NCI-H2171 (cell line): ENCODE measurements at regions not wholly inside any gene's neighbourhood (a gene's known extent, or its start where the extent isn't known, plus 50 kb on each side); places are given as distances from the start of the nearest gene placed in this dataset.
"Not testable (repeated sequence)": the region's sequence is repeated elsewhere in the genome, so short reads cannot be mapped to it uniquely, and the experiment has no call there.

Source experiments
- DNase-seq: peaks from one replicate; lab custom pipeline; 2025; lab: John Stamatoyannopoulos, UW

GRCh38 chr5:30596495-30597064, 596.9 kb upstream of the CDH6 start:
- no peak for DNase-seq

GRCh38 chr5:30594331-30594730, 599.2 kb upstream of the CDH6 start:
- no peak for DNase-seq

- DNase-seq: no peak
These were observed 600.7 kb upstream of the CDH6 start for GRCh38 chr5:30592833-30593232.

DNA sequence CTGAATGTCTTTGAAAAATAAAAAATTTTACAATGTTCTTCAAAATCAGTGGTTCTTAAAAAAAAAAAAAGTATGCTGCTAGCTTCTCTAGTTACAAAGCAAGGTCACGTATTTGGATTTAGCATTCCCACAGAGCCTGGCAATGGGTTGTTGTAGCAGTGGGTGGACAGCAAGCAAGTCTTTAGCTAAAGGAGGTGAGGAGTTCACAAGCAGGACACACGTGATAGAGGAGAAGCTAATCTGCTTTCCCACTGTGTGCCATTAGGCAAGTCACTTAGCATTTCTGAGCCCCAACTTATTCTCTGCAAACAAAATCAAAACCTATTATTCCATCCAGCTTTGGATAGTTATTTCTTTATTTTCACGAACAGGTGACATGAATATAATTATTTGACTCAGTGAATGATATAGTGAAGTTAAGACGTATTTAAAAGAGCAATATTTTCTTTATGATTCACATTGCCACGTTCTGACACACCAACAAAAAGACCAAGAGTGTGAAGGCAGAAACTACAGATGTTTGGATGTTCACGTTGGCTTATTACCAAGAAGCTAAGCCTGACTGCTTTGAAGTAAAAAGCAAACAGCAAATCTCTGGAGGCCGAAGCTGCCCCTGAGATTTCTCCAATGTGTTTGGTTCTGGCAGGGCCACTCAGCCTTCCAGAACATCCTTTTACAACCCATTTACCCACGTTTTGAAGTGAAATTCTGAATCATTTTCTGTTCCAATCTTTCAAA, 612.1 kb upstream of the CDH6 start:
- DNase-seq: no peak

DNA sequence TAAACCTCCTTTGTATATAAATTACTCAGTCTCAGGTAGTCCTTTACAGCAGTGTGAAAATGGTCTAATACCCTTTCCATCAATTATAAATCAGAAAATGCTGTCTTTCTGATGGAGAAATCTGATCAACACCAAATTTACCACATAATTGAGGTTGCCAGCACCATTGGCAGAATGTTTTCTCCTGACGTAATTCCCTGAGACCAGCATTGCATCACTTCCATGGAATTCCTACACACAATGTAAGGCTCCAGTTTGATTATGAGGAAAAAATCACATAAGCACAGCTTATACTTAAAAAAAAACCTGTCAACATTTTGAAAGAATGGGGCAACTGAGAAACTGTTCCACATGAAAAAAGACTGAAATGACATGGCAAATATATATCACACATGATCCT, 618.7 kb upstream of the CDH6 start:
- no peak for DNase-seq

- no peak for DNase-seq
These were observed 621.2 kb upstream of the CDH6 start for GRCh38 chr5:30572279-30572678.

DNA sequence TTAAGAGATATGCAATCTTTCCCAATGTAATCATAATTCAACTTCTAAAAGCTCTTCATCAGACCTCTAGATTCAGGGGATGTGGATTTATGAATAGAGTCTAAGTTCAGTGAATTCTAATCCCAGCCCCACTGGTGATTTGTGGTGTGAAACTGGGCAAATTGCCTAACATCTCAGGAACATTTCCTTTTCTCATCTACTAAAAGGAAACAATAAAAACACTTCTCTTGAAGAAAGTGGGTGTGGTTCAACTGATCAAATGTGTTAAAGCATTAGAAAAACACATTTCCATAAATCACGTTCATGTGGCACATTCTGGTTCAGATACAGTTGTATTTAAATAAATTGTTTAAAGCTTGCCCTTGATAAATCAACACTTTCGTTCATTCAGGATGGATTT, 631.7 kb upstream of the CDH6 start:
- no peak for DNase-seq

DNA sequence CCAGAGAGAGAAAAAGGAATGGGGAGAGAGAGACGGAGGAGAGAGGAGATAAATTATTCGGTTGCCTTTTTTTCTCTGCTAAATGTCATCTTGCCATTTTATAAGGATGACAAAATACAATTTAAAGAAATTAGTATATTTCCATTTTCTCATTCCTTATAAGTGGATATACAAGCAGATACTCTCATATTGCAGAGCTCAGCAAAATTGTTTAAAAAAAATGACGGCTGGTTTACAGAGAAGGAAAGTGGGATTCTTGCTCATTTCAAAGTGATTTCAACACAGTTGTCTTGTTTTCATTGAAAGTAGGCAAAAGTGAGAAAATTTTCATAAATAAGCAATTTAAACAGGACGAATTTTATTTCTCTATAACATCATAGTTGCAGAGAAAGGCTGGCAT, 641.9 kb upstream of the CDH6 start:
- DNase-seq: no peak

GRCh38 chr5:30548580-30549305, 644.7 kb upstream of the CDH6 start:
- no peak for DNase-seq

GRCh38 chr5:30540150-30540549, 653.3 kb upstream of the CDH6 start:
- no peak for DNase-seq

GRCh38 chr5:30539004-30539634, 654.4 kb upstream of the CDH6 start:
- no peak for DNase-seq

- DNase-seq: no peak
These were observed 668.1 kb upstream of the CDH6 start for GRCh38 chr5:30525353-30525752.

DNA sequence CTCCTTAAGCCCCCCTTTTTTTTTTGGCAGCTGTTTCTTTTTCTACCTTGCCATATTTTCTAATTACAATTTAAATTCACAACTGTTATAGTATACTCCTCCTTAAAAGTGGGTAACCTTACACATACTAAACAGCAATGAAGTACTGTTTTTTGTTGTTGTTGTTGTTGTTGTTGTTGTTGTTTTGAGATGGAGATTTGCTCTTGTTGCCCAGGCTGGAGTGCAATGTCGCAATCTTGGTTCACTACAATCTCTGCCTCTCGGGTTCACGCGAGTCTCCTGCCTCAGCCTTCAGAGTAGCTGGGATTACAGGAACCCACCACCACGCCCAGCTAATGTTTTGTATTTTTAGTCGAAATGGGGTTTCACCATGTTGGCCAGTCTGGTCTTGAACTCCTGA, 669.1 kb upstream of the CDH6 start:
- no peak for DNase-seq

DNA sequence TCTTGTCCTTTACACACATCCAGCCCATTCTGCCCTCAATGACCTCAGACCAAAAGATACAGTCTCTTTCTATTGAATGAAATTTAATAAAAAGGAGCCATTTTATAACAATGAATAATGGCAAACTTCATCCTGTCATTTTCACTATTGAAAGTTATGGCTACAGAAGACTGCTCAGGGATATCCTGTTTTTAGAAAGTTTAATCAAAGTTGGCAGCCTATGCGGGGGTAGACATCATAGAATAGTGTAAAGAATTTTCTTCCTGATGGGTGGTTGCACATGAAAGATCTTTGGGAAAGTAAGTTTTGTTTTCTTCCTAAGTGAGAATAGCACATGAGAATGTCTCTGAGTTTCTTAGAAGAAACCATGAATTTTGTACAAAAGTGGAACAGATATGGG, 670.4 kb upstream of the CDH6 start:
- no peak for DNase-seq

DNA sequence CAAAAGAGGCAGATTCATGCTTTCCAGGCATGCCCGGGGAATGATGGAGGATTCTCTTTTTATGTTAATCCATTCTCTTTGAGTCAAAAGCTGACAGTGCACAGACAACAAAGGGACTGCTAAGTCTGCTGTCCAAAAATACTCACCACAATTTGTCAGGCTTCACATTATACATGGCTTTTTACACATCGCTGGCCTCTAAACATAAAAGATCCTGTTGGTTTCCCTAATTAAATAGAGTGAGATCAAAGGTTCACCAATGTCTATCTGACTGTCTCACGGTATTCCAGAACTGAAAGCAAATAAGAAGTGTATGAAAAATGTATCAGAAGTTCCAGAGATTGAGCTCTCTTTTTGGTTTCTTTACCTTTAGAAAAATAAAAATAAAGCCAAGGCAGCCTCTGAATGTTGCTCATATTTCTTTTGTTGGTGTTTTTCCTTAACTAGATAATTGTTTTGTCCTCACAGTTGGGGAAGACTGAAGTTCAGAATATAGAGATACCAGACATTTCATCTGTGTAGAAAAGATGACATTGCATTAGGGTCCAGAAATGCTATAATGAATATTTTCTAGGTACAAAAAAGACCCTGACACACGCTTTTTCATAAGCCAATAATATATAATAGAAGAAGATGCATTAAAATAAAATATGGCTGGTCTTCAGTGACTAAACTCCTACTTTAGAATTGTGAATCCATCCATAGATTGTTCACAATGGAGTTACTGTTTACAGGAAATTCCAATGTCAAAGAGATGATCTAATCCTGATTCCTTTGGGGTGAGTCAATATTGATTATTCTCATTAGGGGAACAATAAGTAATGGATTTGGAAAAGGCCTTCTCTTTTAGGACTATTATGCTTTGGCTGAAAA, 688.2 kb upstream of the CDH6 start:
- no peak for DNase-seq

DNA sequence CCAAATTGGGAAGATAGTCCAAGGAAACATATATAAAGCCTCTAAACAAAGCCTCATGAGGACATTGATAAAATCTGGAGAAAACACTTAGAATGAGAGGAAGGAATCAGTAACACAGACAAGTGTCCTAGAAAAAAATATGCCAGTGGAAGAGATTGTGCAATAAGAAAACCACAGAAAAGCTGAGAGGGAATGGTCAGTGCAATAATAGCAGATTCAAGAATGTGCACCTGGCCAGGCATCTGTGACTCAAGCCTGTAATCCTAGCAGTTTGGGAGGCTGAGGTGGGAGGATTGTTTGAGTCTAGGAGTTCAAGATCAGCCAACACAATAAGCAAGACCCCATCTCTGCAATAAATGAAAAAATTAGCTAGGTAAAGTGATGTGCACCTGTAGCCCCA, 691.2 kb upstream of the CDH6 start:
- no peak for DNase-seq

- DNase-seq: no peak
These were observed 692.4 kb upstream of the CDH6 start for GRCh38 chr5:30501065-30501464.

DNA sequence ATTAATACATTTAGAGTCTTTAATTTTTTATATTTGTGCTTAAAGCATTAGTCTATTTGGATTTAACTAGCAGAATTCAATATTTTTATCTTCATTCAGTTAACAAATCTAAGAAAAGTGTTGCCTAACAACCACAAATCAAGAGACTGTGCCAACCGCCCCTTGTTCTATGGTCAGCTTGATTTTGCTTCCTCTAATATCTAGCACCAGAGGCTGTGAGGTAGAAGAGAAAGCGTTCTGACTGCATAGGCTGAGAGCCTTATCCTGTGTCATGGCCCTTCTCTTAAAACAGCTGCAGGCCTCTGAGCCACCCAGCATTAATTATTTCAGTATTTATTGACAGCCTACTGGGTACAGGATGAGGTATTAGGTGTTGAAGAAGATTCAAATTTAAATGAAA, 693.0 kb upstream of the CDH6 start:
- DNase-seq: no peak

DNA sequence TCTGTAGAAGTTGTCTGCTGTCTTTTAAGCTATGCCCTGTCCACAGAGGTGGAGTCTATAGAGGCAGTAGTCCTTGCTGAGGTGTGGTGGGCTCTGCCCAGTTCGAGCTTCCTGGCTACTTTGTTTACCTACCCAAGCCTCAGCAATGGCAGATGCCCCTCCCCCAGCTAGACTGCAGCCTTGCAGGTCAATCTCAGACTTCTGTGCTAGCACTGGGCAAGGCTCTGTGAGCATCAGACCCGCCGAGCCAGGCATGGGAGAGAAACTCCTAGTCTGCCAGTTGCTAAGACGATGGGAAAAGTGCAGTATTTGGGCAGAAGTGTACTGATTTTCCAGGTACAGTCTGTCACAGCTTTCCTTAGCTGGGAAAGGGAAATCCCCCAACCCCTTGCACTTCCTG, 694.1 kb upstream of the CDH6 start:
- no peak for DNase-seq

DNA sequence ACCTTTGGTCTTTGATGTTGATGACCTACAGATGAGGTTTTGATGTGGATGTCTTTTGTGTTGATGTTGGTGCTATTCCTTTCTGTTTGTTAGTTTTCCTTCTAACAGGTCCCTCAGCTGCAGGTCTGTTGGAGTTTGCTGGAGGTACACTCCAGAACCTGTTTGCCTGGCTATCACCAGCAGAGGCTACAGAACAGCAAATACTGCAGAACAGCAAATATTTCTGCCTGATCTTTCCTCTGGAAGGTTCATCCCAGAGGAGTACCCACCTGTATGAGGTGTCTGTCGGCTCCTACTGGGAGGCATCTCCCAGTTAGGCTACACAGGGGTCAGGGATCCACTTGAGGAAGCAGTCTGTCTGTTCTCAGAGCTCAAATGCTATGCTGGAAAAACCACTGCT, 694.5 kb upstream of the CDH6 start:
- DNase-seq: no peak

DNA sequence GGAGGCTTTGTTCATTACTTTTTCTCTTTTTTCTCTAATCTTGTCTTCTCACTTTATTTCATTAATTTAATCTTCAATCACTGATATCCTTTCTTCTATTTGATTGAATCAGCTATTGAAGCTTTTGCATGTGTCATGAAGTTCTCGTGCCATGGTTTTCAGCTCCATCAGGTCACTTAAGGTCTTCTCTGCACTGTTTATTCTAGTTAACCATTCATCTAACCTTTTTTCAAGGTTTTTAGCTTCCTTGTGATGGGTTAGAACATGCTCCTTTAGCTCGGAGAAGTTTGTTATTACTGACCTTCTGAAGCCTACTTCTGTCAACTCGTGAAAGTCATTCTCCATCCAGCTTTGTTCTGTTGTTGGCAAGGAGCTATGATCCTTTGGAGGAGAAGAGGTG, 695.0 kb upstream of the CDH6 start:
- DNase-seq: not testable (repeated sequence)

- not testable (repeated sequence) for DNase-seq
These were observed 699.4 kb upstream of the CDH6 start for GRCh38 chr5:30494113-30494512.
